HG03521 (cell line): ENCODE measurements at regions not wholly inside any gene's neighbourhood (a gene's known extent, or its start where the extent isn't known, plus 50 kb on each side); places are given as distances from the start of the nearest gene placed in this dataset.
"Not testable (repeated sequence)": the region's sequence is repeated elsewhere in the genome, so short reads cannot be mapped to it uniquely, and the experiment has no call there.

Experiments
- ATAC-seq: cut with Tn5 transposase; IDR thresholded peaks from one replicate; pipeline ENCODE4 v1.9.1; 2021; ENCODE audit warnings: mild to moderate bottlenecking, moderate library complexity; ENCODE audit not compliant: unreplicated experiment

DNA sequence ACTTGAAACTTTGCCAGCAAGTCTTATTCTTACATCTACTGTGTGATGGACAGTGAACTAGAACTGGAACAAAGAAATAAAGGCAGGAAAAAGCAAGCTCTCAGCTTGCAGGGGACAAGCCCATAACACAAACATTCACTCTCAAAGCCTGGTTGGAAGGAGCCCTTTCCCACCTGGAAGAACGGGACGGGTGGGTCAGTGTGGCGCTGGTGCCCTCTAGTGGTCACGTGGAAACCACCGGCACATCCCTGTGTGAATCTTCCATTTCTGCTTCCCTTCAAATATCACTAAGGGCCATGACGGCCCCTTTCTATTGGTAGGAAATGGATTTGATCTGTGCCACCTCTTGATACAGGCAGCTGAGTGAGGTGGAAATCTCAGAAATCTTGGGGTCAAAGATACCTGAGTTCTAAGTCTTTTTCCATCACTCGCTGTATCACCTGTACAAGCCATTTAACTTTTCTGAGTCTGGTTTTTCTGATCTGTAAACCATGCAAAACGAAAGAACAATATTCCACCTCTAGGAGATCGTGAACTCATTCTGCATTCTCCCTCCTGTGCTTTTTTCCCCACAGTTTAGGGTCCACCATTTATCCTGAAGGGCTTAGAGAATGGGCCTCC, 211.6 kb downstream of the MSX2 start:
- ATAC-seq = no peak

DNA sequence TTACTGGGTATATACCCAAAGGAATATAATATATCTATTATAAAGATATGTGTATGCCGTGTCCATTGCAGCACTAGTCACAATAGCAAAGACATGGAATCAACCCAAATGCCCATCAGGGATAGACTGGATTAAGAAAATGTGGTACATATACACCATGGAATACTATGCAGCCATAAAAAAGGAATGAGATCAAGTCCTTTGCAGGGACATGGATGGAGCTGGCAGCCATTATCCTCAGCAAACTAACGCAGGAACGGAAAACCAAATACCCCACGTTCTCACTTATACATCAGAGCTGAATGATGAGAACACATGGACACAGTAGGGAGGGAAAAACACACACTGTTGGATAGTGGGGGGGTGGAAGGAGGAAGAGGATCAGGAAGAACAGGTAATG, 206.7 kb downstream of the MSX2 start:
- ATAC-seq = not testable (repeated sequence)

DNA sequence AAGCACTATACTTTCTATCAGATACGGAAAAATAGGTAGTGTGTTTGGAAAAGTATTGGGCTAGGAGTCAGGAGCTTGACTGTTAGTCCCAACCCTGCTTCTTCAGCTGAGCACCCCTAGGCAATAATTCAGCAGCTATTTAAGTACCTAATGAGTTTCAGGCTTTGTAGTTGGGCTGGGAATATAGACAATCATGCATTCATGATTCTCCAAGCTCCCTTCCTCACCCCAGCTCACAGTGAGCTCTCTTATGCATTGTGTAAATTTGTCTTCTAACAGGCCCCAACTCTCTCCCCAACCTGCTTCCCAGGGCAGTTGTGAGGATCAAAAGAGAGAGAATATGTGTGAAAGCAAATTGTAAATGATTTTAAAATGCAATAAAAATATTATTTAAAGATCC, 201.2 kb downstream of the MSX2 start:
- no peak for ATAC-seq

DNA sequence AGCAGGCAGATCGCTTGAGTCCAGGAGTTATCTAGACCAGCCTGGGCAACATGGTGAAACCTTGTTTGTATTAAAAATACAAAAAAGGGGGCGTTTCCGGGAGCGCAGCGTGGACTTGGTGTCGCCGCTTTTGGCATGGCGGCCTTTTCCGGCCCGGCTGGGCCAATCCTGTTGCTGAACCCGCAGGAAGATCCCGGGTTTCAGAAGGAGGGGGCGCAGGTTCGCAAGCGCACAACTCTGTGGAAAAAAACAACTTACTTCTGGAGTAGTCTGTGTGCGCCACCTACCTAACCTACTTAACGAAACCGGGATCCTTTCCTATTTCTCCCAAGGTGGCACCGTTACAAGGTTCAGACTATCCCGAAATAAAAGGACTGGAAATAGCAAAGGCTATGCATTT, 198.6 kb downstream of the MSX2 start:
- ATAC-seq = no peak

DNA sequence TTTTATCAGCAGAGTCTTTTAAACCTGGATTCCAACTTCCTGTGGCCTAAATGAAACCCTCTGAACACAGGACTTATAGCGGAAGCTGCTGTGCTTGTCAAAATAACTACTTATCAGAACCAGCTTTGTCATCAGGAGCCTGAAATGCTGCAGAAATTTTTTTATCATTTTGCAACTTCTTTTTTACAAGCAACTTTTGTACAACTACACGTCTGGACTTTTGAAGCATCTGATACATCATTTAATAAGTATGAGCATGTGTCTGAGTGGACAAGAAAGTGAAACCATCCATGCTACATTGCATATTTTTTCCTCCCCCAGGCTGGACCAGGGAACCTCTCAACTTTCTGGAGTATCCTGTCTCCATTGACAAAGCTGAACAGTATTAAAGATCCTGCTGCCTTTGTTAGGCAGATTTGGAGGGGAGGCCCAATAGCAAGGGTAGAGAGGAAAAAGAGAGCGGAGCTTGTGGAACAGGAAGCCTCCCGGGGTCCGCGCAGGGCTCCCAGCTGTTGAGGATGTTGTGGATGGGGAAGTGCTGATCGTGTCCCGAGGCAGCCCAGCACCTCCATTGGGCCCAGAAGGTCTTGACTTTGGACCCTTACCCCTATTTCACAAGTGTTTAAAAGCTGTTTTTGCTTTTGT, 196.6 kb downstream of the MSX2 start:
- no peak for ATAC-seq

DNA sequence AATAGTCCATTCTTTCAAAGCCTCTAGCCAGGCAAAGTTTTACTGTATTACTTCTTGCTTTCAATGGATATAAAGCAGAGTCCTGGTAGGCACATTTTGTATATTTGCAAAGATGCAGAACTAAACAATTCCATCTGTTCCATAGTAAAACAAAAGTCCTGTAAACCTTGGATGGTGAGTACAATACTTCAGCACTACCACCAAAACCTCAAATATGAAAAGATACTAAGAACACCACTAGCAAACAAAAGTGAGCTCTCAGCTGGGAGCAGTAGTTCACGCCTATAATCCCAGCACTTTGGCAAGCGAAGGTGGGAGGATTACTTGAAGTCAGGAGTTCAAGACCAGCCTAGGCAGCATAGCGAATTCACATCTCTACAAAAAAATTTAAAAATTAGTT, 195.0 kb downstream of the MSX2 start:
- no peak for ATAC-seq

DNA sequence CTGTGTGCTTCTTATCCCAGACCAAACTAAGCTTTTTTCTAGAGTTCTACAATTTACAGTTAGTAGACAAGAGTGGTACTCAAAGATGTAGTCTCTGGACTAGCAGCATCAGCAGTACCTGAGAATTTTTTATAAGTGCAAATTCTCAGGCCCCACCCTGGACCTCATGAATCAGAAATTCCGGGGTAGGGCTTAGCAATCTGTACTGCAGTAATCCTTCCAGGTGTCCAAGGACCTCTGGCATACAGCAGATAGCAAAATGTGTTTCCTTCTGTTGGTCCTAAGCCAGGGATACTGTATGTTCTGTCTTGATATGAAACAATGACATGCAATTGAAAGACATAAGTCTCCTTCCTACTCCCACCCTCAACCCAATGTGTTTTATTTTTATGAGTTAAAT, 194.3 kb downstream of the MSX2 start:
- no peak for ATAC-seq

DNA sequence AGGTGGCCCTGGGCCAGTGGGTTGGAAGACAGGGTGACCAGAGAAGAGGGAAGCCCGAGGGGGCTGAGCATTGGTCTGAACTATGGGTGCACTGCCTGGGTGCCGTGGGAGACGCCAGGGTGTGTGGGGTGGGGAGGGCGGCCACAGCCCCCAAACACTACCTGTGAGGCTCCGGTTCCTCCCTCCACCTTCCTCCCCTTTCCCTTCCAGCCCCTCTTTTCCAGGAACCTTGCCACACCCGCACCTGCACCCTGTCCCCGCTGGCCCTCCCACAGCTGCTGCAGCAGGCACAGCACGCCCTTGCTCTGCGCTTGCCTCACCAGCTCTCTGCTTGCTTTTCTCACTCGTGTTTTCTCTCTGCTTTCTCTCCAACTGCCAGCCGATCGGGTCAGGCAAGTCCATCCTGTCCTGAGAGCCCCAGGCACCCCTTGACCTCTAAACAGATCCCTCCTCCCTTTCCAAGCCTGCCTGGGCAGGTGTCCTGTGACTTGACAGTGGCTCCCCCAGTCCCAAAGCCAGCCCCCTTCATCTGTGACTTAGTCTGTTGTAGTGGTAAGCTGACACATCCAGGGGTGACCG, 193.7 kb downstream of the MSX2 start:
- ATAC-seq = no peak

DNA sequence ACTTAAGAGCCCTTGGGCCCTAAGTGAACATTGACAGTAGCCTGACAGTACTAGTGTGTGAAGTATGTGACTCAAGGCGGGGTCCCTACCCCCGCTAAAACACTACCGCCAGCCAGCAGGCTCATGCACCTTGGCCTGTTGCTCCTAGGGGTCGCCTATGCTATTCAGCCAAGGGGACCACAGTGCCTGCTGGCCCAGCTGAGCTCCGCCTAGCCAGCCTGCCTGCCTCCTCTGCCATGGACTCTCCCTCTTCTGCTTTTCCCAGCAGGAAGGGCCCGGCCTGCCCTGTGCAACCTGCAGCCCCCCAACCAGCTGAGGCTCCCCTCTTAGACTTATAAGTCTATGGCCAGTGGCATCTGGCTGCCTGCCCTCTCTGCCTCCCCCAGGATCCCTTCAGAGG, 193.1 kb downstream of the MSX2 start:
- ATAC-seq = not testable (repeated sequence)

DNA sequence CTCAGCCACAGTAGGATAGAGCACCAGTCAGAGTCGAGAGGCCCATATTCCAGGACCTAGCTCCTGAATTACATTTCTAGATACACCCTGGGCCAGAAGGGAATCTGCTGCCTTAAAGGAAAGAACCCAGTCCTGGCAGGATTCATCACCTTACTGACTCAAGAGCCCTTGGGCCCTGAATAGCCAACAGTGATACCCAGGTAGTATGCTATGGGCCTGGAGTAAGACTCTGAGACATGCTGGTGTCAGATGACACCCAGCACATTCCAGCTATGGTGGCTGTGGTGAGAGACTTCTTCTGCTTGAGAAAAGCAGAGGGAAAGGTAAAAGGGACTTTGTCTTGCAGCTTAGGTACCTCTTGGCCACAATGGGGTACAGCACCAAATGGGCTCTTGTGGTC, 192.5 kb downstream of the MSX2 start:
- not testable (repeated sequence) for ATAC-seq

DNA sequence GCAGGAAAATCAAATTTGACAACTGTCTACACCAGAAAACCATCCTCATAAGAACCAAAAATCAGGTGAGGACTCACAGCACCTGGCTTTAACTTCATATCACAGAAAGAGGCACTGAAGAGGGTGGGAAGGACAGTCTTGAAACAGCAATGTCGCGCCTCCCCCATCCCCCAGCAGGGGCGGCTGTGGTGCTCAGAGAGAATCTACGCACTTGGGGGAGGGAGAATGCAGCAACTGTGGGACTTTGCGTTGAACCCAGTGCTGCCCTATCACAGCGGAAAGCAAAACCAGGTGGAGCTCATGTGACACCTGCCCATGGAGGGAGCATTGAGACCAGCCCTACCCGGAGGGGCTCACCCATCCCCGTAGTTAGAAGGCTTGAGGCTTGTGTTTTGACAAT, 191.8 kb downstream of the MSX2 start:
- no peak for ATAC-seq

DNA sequence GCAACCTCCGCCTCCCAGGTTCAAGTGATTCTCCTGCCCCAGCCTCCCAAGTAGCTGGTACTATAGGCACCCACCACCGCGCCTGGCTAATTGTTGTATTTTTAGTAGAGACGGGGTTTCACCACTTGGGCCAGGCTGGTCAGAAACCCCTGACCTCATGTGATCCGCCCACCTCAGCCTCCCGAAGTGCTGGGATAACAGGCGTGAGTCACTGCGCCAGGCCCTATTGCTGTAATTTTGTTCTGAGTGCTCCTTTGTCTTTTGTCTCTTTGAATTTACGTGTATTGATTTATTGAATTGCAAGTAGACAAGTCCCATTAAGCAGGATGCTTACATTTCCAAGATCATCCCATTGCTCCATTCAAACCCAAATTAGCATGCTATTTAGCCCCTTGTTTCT, 186.7 kb downstream of the MSX2 start:
- ATAC-seq = no peak

DNA sequence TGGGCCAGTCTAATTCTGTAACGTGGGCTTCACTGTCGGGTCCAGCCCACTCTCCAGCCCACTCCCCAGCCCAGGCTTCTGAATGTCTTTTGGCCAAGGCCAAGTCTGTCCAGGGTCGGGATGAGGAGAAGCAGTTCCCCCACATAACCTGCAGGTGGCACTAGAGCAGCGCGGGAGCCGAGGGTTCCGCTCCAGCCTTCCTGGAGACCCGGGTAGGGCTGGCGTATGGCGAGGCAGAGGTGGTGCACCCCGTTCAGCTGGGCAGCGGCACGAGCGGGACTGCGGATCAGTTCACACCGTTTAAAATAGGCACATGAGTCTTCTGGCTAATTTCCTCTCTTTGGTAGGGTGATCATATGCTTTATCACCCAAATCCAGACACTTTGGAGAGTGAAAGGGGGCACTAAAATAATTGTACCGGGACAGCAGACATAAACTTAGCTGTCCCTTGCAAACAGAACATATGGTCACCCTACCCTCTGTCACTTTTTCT, 185.9 kb downstream of the MSX2 start:
- peak; percentile 70 for ATAC-seq

DNA sequence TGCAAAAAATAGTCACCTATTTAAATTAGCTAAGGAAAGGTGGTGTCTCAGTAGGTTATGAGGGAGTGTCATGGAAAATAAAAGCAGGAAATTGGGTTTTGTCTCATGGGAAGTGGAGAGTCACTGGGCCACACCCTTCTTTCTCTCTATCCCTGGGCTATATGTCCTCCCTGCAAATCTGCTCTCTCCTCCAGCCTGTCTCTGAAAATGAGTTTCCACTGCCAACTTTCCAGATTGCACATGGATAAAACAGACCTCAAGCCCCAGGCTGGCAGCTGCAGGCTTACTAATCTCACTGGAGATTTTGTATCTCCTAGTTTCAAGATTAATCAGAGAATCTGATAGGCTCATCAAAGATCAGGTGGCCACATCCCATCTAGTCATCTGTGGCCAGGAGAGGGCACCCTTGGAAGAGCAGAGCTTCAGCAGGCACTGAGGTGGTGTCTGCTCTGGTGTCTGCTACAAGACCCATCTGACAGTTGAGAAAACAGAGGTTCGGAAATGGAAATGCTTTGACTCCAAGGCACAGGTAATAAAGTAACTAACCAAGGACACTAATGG, 178.9 kb downstream of the MSX2 start:
- no peak for ATAC-seq

DNA sequence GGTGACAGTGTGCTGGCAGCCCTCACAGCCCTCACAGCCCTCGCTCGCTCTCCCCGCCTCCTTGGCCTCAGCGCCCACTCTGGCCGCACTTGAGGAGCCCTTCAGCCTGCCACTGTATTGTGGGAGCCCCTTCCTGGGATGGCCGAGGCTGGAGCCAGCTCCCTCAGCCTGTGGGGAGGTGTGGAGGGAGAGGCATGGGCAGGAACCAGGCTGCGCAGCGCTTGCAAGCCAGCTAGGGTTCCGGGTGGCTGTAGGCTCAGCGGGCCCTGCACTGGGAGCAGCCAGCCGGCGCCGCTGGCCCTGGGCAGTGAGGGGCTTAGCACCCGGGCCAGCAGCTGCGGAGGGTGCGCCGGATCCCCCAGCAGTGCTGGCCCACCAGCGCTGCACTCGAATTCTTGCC, 177.0 kb downstream of the MSX2 start:
- ATAC-seq = no peak

DNA sequence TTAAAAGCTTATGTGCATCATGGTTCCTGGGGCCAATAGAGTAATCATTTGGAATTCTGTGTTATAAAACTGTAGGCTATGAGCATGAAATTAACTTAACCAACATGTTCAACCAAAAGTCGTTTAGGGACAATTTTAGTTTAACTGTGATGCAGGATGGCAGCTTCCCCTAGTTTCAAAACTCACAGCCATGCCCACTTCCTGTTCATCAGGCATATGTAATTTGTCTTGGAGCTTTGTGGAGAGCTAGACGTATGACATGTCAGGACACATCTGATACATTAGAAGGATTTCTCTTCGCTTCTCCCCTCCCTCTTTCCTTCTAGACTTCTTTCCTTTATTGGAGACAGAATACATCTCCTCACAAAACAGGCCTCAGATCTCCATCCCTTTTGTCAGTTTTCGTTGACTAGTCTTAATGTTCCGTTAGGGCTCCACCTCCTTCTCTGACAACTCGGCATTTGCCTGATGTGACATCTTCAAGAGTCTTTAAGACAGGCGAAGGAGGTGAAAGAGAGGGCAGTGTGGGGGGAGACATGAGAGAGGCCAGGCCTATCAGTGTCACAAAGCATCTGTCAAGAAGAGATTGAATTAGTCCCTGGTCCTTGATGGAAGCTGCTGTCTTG, 176.0 kb downstream of the MSX2 start:
- ATAC-seq = no peak

DNA sequence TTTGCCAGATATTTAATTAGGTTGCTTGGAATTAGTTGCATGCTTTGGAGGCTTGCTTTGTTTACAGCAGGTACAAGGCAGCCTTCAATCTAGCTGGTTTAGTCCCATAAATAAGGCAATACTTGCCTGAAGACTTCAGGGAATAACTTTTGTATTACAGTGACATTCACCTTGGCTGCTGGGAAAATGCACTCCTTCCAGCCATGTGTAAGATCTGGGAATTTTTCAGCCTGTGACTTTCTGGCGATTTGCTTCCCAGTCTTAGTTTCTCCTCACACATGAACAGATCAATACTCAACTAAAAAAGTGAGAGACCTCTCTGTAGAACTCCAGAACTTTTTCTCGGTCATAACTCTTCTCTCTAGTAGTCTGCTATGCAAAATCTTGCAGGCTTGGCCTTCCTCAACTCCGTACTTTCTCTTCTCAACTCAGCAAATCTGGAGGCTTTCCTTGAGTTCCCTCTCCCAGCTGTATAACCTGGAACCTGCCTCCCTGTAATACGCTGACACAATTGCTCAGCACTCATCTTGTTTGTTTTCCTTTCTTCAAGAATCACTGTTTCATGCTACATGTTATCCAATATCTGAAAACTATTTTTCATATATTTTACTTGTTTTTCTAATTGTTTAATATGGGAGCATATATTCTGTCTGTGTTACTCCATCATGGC, 173.0 kb downstream of the MSX2 start:
- no peak for ATAC-seq

DNA sequence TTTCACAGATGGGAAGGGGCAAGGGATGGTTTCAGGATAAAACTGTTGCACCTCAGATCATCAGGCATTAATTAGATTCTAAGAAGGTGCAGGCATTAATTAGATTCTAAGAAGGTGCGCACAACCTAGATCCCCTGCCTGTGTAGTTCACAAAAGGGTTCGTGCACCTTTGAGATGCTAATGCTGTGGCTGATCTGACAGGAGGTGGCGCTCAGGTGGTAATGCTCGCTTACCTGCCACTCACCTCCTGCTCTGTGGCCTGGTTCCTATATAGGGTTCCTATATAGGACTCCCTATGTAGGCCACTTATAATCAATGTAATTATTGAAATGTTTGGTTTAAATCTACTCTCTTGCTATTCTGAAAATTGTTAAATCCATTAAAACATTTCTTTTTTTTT, 171.0 kb downstream of the MSX2 start:
- ATAC-seq = no peak

DNA sequence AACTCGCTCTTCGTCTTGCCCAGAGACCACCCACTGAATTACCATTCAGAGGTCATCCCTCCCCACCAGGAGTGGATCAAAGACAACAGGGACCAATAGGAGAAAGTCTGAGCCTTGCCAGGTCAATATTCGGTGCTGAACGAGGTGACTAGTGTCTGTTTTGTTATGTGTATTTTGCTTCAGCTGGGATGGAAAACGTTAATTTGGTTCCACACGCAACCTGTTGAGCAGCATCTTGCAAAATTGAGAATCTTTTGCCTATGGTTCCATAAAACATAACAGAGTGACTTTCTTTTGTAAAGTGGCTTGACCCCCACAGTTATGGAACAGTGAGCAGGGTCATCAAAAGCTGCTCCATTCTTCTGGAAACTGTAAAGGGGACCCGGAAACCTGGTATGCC, 168.4 kb downstream of the MSX2 start:
- ATAC-seq = no peak

DNA sequence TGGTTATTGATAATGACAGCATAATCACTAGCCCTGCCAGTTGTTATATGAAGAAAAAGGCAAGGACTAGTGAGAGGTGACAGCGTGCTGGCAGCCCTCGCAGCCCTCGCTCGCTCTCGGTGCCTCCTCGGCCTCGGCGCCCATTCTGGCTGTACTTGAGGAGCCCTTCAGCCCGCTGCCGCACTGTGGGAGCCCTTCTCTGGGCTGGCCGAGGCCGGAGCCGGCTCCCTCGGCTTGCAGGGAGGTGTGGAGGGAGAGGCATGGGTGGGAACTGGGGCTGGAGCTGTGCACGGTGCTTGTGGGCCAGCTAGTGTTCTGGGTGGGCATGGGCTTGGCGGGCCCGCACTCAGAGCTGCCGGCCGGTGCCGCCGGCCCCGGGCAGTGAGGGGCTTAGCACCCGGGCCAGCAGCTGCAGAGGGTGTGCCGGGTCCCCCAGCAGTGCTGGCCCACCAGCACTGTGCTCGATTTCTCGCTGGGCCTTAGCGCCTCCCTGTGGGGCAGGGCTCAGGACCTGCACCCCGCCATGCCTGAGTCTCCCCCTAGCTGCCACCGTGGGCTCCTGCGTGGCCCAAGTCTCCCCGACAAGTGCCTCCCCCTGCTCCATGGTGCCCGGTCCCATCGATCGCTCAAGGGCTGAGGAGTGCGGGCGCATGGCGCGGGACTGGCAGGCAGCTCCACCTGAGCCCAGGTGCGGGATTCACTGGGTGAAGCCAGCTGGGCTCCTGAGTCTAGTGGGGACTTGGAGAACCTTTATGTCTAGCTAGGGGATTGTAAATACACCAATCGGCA, 156.2 kb downstream of the MSX2 start:
- ATAC-seq = not testable (repeated sequence)
